NCI-H146 treated with DMSO at 0.1 percent for 48 hours (cell line): ENCODE measurements at regions not wholly inside any gene's neighbourhood (a gene's known extent, or its start where the extent isn't known, plus 50 kb on each side); places are given as distances from the start of the nearest gene placed in this dataset.

ENCODE experiments used
- DNase-seq: peaks from one replicate; lab custom pipeline; 2025; ENCODE audit not compliant: unreplicated experiment; lab: John Stamatoyannopoulos, UW

DNA sequence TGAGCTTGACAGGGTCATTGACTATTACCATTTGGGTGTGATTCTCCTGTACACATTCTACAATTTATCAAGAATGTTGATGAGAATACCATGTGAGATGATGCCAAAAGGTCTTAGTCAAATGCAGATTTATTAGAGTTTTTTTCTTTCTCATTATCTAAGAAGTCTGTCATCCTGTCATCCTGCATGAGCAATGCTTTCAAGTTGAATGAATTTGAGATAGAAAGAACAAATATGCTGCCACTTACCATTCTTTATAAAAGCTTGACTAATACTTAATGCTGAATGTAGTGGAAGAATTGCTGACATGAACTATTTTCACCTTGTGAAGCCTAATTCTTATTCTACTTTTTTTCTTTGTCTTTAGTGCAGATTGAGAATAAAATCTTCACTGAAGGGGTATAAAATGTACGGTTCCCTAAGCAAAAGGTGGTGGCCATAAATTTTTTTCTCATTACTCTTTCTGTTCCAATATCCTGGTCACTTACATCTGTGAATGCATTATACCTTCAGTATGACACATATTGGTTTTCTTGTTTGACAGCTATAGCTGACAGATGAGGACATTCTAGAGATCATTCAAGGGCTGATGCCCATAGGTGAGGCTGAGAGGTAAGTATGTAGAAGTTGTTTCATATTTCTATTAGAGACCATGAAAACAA lies 1434.7 kb downstream of the SLITRK1 start:
- DNase-seq = no peak

DNA sequence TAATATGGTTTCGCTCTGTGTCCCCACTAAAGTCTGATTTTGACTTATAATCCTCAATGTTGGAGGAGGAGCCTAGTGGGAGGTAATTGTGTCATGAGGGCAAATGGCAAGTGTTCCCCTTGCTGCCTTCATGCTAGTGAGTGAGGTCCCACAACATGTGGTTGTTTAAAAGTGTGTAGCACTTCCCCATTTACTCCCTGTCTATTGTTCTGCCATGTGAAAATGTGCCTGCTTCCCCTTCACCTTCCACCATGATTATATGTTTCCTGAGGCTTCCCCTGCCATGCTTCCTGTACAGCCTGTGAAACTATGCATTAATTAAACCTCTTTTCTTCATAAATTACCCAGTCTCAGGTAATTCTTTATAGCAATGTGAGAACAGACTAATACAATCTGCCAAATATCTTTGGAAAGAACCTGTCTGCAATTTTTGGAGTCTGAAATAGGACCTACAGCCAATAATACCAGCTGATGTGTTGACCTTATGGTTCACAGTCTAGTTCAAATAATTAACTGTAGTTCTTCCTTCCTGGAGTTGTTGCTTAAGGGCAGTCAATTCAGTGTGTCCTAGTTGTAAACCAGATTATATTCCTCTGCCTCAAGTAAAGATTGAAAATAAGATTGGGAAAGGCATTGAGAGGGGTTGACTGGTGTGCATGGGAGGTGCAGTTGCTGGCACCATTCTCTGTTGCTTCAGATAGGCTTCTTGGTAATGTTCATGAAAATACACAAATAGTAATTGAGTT lies 1442.9 kb downstream of the SLITRK1 start:
- no peak for DNase-seq

DNA sequence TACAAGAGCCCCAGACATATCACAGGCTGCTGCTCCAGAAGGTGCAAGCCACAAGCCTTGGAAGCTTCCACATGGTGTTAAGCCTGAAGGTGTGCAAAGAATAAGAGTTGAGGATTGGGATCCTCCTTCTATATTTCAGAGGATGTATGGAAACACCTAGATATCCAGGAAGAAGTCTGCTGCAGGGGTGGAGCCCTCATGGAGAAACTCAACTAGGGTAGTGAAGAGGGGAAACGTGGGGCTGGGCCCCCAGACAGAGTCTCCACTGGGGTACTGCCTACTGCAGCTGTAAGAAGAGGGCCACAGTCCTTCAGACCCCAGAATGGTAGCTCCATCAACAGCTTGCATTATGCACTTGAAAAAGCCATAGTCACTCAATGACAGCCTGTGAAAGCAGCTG lies 1444.0 kb downstream of the SLITRK1 start:
- no peak for DNase-seq

- DNase-seq = no peak
These were observed 1446.1 kb downstream of the SLITRK1 start for GRCh38 chr13:82436099-82436585.

GRCh38 chr13:82432949-82433348 lies 1449.3 kb downstream of the SLITRK1 start:
- DNase-seq = no peak

DNA sequence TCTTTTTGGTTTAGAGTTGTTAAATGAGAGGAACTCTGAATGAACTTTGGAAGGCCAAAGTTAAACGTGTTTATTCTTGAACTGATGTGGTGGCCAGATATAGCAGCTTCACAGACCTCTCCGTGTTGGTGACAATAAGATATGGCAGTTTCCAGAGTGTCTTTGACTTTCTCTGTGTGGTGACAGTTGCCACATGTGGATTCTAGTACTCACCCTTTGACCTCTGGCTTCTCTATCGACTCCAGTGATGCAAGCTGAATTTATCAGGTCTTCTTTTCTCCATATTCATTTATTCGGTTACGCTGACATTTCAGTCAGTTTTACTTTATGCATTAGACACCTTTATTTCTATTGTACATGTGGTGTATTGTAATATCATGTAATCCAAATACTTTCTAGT lies 1469.5 kb downstream of the SLITRK1 start:
- no peak for DNase-seq

DNA sequence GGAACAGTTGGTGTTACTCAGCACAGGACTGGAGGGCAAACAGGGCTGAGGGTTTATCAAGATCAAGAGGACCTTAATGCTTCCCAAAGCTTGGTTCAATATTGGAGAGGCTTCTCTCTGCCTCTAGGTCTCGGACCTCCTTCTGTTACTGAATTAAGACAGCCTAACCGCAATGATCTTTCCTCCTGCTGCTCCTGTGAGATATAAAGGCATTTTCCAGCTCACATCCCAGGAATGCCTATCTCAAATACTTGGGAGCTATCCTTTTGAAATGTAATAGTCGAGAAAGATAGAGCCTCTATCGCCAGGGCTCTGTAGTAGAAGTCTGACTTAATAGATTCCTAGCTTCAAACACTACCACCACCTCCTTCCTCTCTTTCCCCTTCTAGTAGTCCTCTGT lies 1475.0 kb downstream of the SLITRK1 start:
- DNase-seq = no peak

- DNase-seq = no peak
These were observed 1507.6 kb downstream of the SLITRK1 start for GRCh38 chr13:82374719-82375118.

GRCh38 chr13:82370316-82370715 lies 1512.0 kb downstream of the SLITRK1 start:
- no peak for DNase-seq

- no peak for DNase-seq
These were observed 1517.7 kb downstream of the SLITRK1 start for GRCh38 chr13:82364525-82364924.

DNA sequence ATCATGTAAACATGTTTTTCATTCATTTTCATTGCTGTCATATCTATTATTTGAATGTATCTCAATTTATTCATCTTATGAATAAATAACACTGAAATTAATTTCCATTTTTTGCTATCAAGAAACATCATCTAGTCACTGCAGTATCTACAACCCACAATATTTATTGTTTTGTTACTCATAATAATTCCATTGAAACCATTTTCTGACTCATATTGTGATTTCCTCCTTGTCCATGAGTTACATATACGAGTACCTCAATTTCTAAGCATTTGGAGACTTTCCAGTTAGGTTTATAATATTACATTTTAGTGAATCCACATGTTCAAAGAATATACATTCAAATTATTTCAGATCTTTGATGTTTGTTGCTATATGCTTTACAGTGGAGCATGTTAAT lies 1524.0 kb downstream of the SLITRK1 start:
- DNase-seq = no peak

- no peak for DNase-seq
These were observed 1525.4 kb downstream of the SLITRK1 start for GRCh38 chr13:82356667-82357410.

DNA sequence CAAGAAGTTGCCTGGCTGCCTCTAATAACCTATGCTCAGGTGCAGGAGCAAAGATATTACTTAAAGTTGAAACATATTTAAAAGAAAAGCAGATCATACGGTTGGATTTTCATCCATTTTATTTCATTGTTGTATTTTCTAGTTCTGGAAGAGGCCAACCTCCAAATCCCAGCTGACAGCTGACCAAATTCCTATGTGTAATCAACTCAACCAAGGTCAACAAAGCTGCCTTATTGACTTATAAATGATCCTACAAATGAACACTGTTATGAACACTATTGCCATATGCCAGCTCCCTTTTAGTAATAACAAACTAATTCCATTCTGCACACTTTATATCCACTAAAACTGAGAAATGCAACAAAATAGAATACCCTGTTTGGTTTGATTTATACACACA lies 1537.4 kb downstream of the SLITRK1 start:
- no peak for DNase-seq

- no peak for DNase-seq
These were observed 1541.2 kb downstream of the SLITRK1 start for GRCh38 chr13:82341116-82341515.

DNA sequence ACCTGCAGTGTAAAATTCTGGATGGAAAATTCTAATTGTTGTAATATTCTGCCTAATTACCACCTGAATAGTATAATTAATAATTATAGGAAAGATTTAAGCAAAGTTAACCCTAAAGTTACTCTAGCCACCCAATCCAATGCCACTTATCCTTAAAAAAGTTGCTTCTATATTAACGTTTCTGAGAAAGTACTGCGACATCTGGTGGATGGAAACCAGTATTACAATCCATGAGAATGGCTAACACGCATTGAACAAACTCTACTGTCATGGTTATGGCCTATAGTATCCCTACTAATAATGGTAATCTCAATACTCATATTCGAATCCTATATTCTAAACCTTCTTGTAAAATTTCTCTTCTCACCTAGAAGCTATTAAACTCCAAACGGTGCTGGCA lies 1551.8 kb downstream of the SLITRK1 start:
- no peak for DNase-seq

- no peak for DNase-seq
These were observed 1559.2 kb downstream of the SLITRK1 start for GRCh38 chr13:82323101-82323500.

- DNase-seq = no peak
These were observed 1576.7 kb downstream of the SLITRK1 start for GRCh38 chr13:82305588-82305987.

DNA sequence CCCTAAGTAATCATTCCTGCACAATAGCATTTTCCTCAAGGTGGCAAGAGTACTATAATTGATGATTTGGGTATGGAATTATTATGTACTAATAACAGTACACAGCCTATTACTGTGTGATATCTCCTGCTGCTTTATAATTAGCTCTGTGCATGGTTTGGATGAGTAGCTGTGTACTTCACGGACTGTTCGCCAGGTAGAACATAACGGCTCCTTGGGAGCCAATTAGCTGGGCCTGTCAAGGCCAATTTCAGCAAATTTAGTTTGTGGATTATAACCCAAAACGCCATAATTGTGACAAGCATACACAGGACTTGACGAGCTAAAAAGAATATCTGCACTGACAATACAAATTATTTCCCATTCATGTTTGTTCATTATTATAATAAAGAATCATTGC lies 1584.2 kb downstream of the SLITRK1 start:
- no peak for DNase-seq

DNA sequence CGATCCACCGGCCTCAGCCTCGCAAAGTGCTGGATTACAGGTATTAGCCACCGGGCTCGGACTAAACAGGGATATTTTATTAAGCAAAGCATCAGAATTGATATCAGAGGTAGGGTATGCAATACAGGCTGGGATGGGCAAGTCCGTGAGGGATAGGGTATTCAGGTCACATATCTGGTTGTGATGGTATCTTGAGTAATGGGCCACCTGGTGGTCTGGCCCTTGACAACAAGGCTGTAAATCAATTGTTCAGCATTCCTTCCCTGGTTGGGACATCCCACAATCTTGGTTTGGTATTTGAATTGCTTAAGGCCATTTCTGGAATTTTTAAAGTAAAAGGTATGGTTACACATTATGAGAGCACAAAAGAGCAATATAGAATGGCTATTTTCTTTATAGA lies 1588.0 kb downstream of the SLITRK1 start:
- DNase-seq = no peak

- DNase-seq = no peak
These were observed 1589.9 kb downstream of the SLITRK1 start for GRCh38 chr13:82292334-82292733.

DNA sequence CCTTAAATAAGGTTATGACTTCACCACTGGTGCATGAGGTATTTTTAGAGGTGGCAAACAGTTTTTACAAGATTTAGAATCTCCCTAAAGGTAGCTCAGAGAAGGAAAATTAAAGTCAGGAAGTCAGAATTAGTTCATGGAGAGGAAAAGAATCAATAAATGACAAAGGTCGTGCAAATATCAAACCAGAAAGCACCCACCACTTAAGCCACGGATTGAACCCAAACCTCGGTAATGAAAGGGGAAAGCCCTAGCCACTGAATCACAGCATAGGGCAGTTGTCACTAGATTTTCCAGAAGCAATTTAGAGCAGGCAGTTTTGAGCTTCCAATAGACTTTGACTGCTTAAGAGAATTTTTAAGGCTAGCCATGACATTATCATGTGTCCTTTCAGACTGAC lies 1590.4 kb downstream of the SLITRK1 start:
- no peak for DNase-seq

- no peak for DNase-seq
These were observed 1606.6 kb downstream of the SLITRK1 start for GRCh38 chr13:82275644-82276043.
